HG02852 (cell line): ENCODE measurements at regions not wholly inside any gene's neighbourhood (a gene's known extent, or its start where the extent isn't known, plus 50 kb on each side); places are given as distances from the start of the nearest gene placed in this dataset.
"Not testable (repeated sequence)": the region's sequence is repeated elsewhere in the genome, so short reads cannot be mapped to it uniquely, and the experiment has no call there.

ENCODE experiments used
- ATAC-seq: cut with Tn5 transposase; IDR thresholded peaks from one replicate; pipeline ENCODE4 v1.9.1; 2021; ENCODE audit warnings: mild to moderate bottlenecking, moderate library complexity; ENCODE audit not compliant: unreplicated experiment

DNA sequence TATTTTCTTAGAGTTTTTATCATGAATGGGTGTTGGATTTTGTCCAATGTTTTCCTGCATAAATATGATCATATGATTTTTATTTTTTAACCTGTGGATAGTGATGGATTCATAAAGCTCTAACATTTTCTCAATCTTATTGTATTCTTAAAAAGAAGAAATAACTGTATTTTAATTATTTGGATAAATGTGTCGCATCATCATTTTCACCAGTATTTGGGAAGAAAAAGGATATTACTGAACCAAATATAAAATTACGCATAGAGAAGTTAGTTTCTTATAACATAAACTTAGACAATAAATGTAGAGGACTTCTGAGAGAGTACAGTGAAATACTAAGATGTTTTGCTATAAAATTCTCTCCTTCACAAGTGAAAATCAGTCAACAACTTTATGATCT is 126.0 kb upstream of the CHST9 start:
- ATAC-seq: no peak

DNA sequence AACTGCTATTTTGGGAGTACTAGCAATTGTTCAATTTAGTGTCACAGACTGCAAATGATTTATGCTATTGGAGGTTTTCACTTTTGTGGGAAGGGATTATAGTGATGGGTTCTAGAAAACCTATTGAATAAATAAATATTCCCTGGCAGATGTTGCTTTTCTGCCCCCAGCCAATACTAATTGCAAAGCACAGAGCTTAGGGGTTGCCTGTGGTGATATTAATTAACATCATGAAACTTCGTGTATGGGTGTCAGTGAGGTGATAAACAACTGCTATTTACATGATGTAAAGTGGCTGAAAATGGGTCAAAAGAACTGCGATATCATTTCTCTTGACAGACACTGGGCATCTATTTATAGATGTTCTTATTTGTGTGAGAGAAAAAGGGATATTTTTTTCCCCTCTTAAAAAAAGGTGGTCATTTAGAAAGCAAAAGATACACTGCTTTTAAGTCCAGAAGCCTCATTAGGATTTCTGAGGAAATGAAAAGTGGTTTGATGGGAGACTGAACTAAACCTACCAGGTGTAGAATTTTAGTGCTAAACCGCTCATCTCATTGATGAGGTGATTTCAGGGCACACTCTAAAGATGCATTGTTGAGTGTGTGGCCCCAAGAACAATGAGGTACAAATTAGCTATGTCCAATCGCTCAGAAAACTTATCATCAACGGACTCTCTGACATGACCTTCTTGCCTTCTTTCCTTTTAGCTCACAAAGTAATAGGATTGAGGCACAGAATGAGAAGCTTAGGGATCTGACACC is 116.7 kb upstream of the CHST9 start:
- no peak for ATAC-seq

DNA sequence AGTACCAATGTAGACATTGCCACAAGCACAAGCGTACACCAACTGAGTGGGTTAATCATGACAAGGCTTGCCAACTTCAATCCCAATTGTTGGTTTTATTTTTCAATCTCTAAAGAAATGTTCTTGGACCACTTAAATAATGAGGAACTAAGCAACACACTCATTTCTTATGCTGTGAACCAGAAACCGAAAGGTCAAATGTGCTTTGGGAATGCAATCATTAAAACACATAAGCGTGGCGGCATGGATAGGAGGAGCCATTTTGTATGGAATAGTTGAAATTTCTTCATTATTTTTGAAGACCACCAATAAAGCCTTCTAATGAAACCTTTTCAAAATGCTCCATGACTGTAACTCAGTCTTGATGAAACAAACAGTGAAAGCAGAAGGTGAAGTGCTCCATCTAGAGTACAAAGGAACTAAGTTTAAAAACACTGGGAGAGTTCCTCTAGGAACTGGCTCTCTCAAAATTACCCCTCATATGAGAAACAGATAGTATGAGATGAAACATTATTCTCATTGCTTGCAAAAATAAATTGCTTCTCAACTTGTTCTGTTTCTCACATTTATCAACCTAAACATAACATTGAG is 113.2 kb upstream of the CHST9 start:
- no peak for ATAC-seq

DNA sequence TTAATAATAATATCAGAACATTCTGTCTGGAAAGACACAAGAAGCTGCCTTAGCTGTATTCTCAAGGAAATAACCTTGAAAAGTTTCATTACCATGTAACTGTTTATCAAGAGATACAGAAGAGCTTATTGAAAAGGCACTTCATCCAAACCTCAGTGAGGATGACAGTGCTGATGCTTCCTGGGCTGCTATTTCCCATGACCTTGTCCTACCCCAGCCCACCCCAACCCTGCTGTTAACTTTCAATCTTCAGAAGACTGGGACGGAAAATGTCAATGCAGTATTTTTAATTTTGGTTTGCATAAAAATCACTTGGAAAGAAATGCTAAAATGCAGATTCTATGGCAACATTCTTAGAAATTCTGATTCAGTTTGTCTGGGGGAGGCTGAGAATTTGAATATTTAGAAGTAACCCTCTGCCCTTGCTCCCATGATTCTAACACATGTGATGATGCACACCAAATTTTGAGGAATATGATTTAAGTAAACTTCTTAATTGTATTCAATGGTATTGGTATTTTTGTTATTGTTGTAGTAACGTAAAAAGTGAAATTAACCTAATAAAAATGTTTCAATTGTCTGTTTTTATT is 101.0 kb upstream of the CHST9 start:
- ATAC-seq: not testable (repeated sequence)

DNA sequence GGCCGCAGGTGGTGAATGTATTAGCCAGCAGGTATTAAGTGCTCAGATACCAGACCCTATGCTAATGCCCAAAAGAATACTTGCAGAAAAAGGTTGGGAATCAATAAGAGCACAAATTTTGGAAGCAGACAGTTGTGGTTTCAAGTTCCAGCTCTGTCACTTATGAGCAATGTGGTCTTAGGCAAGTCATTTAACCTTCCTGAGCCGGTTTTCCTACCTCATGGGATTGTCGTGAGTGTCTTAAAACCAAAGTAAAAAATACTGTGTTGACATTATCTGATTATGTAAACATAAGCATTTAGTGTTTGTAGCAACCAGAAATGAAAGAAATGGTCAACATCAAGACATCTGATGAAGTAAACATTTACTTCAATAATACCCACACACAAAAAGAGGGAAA is 93.0 kb upstream of the CHST9 start:
- no peak for ATAC-seq

DNA sequence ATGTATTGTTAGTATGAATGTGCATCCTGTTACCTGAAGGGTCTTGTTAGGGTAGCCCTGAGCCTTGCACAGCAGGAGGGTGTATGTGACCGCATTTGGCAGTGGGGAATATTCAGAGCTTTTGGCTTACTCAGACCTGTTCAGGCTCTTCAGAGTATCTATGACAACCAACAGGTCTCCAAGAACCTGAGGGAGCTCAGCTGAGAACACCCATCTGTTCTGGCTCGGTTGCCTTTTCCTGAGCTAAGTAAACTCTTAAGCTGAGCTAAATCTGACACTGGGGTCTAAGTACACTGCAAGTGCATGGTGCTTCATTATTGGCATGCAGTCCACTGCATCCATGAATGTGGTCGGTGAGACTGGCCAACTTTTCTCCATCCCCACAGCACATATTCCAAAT is 92.4 kb upstream of the CHST9 start:
- no peak for ATAC-seq

DNA sequence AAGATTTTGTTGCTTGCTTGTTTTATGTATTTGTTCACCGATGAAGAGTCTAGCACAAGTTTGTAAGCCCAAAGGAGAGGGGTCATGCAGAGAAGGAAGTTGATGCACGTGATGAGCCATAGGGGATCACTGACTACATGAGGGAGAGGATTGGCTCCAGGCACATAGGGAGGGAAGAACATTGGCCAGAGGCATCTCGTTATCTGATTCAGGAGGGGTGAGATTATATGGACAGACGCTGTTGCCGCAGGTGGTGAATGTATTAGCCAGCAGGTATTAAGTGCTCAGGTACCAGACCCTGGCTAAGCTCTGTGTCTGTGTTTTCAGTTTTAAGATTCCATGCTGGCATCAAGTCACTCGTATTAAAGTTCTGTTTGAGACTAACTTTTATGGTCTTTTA is 91.8 kb upstream of the CHST9 start:
- no peak for ATAC-seq

DNA sequence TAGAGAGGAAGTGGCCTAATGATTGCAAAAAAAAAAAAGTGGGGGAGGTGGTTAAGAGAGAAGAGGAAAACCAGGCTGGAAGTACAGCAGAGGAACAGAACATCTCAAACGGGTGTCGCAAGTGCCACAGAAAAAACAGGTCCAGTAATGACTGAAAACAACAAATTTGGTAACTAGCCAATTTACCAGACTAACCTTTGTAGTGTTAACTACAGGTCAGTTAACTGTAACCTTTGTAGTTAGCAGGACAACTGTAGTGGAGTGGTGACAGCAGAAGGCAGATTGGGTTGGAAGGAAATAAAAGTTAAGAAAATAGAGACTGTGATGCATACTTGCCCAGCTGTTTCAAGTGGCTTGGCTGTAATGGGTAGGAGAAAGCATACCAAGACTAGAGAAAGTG is 91.4 kb upstream of the CHST9 start:
- ATAC-seq: no peak

DNA sequence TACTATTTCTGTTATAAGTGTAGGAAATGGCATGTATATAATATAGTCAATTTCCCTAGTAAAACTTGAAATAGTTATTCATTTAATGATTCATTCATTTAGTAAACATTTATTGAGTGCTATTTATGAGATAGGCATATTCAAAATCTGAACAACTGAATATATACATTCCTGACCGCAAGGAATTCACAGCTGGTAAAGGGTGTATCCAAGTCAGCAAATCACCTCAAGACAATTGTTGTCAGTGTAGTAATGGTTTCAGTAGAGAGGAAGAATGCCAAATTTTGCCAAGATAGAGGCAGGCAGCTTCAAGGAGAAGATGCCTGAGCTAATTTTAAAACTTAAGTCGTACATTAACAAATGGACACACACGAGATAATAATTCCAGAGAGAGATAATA is 89.8 kb upstream of the CHST9 start:
- no peak for ATAC-seq

DNA sequence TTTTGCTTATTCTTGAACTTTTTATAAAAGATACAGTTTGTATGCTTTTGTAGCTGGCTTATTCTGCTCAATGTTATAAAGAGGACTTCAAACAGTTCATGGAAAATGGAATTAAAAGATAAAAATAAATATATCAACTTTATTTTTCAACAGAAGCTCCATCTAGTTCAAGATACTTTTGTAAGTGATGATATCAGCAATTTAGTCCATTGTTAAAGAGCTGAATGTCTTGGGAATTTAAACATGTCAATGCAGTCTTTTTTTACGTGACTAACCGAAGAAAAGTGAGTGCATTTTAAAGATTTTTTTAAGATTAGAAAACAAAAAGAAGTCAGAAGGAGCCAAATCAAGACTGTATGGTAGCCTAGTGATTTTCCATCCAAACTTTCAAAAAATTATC is 85.4 kb upstream of the CHST9 start:
- no peak for ATAC-seq

DNA sequence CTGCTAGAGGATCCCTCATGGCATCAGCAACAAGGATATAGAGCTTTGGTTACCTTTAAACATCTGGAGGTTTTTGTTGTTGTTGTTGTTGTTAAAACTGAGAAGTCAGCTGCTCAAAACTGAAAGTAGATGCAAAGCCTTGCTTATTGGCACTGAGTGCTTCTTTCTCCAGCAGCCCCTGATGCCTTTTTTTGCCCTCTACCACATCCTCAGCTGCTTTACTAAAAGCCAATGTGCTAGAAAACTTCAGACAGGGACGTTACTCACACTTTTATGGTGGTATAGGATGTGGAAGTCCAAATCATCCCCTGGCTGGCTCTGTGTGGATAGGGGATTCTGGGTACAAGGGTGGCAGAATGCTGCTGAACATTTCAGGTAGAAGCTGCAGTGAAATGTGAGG is 78.3 kb upstream of the CHST9 start:
- ATAC-seq: no peak

DNA sequence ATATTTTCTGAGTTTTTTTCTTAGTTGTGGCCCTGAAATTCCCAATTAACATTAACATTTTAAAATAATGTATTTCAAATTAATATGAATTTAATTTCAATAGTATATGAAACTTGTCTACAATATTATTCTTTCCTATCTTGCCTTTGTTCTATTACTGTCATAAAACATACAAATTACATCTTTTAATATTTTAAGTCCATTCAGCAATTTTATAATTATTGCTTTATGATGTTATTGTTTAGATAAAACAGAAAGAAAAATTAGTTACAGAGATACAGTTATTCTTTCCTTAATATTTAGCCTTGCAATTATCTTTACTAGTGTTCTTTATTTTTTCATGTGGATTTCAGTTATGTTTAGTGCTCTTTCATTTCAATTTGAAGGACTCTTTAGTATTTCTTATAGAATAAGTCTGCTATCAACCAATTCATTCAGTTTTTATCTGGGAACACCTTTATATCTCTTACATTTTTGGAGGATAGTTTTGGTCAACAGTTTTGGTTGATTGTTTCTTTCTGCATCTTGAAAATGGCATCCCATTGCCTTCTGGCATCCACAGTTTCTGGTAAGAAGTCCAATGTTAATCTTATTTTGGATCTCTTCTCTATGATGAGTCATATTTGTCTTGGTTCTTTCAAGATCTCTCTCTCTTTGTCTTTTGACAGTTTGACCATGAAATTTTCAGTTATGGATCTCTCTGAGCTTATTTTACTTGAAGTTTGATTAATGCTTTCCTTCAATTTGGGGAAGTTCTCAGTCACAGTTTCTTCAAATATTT is 76.9 kb upstream of the CHST9 start:
- ATAC-seq: no peak

DNA sequence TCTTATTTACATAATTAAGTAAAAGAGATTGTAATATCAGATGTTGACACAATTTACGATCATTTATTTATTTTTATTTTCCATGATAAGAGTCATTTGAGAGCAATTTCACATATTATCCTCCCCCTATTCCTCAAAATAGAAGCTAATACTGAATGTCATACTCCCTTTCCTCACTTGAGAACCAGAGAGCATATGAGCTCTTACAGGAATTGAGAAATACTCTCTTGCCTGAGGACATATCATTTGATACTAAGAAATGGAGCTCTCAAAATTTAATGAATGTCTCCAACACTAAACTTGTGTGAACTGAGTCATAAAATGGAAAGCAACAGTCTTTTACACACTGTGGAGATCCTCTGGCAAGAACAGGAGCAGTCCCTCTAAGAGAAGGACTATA is 68.5 kb upstream of the CHST9 start:
- ATAC-seq: no peak

DNA sequence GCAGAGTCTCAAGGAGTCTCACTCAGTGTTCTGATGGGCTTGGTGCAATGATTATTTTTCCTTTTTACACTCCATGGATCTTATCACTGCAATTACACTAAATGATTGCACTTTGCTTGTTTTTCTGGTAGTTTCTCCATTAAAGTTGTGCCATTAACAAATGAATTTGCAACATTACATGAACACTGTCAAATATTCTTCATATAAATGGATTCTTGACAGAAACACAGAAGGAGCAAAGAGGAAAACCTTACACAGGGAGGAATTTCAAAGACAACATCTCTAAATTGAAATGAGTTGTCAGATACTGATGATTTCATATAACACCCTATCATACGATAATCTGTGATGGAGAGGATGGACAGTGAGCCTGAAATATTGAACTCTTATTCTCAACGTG is 65.4 kb upstream of the CHST9 start:
- no peak for ATAC-seq

DNA sequence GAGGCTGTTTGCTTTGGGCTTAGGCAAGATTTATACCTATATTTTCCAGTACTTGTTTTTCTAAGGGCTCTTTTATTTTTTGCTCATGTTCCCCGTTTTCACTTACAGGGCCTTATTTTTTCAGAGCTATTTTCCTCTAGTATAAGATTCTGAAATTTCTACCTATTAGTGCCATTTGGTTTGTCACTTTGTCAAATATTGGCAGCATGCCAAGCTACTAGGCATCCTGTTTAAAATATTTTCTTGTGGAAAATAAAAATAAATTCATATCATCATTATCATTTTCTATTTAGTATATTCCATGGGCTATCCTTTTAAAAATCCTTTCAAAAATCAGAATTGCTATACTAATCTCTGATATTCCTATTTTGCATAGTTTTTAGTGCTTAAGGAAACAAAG is 64.8 kb upstream of the CHST9 start:
- no peak for ATAC-seq

DNA sequence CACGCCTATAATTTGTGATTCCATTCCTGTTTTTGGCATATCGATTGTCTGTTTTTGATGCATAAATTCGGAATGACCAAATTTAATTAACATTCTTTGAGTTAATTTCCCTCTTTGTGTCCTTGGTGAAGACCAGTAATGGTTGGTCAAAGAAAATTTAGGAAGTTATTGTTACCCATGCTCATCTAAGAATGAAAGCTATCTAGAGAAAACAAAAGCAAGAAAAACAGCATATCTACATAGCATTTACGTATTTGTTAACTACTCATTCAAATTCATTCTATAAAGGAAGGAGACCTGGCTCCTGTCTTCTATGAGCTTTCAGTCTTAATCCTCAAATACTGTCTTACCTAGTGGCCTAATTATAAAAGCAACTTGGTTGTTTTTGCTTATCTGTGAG is 59.2 kb upstream of the CHST9 start:
- no peak for ATAC-seq

DNA sequence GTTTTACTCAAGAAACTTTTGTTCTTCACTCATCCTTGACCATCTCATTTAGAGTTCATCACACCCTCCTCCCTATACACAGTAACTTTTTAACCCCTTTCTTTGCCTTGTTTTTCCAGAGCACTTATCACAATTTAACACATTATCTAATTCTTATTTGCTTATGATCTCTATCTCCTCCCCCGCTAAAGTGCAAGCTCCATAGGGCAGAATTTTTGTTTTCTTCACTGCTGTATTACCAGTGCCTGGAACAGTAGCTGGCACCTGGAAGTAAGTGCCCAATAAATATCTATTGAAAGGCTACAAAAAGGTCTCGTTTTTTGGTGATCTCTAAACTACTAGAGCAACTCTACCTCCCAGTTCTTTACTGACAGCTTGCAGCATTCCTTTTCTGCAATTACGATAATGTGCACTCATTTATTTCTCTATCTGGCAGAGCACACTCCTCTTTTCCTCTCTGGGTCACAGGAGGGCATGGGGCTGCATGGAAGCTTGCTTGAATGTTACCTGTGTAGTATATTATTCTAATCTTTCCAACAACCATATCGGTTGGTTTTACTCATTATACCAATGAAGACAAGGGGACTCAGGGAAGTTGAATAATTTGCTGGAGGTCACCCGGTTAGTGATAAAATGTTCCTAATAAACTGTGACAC is 57.4 kb upstream of the CHST9 start:
- ATAC-seq: no peak

DNA sequence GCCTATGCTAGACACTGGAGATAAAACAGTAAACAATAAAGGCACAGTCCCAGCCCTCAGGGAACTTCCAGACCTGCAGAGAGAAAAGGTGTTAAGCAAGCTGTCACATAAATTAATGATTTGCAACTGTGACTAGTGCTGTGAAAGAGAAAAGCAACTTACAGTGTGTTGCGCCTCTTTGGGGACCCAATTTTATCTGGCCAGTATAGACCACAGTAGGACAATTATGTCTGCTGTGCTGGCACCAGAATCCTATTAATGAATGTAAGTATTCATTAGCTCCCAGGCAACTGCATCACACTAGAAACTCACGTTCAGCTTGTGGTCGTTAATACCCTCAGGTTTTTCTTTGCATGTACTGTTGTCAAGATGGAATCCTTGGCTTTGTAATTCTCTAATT is 55.3 kb upstream of the CHST9 start:
- ATAC-seq: no peak

DNA sequence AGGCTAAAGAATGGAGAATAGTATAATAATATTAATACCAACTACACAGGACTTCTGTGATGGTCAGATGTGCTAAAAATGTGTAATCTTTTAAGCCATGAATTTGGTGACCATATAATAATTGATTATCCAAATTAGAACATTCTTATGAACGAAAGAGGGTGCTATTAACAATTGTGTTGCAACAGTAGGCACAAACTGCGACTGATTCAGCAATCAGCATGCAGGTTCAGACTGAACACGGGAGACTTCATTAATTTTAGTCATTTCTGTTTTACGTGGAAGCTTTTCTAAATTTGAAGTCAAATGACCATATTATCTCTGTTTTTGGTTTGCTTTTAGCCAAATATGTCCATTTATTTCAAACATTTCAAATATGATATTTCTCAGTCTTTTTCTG is 54.6 kb upstream of the CHST9 start:
- no peak for ATAC-seq

DNA sequence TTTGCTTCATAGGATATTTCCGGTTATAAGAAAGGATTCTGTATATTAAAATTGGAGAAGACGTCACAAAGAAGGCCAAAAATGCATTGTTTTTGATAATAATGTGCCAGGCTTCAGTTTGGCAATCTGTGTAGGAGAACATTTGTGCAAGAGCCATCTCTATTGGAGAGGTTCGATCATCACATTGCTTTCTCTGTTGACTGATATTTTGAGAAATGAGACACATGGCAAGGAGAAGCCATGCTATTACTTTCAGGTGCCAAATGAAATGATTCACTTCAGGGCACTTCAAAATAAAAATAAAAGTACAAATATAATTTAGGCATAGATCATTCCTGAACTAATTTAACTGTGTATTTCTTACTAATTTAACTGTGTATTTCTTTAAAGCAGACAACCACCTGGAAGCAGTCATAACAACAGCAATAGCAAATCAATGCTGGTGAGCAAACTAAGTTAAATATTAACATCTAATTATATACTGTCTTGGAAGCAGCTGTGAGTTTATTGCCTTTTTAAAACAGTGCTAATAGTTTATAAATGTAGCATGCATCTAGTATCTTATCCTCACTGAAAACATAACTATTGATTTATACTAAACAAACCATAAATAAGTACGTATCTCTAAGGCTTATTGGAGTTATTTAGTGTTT is 50.2 kb upstream of the CHST9 start:
- no peak for ATAC-seq
